HCT116 (cell line): ENCODE measurements at regions not wholly inside any gene's neighbourhood (a gene's known extent, or its start where the extent isn't known, plus 50 kb on each side); places are given as distances from the start of the nearest gene placed in this dataset.

Experiments used
- ATAC-seq: fragments of 200-7000 bp; cut with Tn5 transposase; 2 replicates; pipeline ENCODE4 v1.9.1; 2020; ENCODE audit warnings: mild to moderate bottlenecking, moderate library complexity
- BruUV-seq: library from RNA; stranded (reverse); fragments of 400-500 nt; replicated peaks from 2 replicates; lab custom pipeline; 2021; lab: Mats Ljungman, UMichigan
- CTCF ChIA-PET: fragments of 300-600 bp; sonication (Branson Sonifier 250); formaldehyde crosslinking; loops from one replicate; lab custom pipeline; 2021; ENCODE audit warnings: antibody characterized with exemption; lab: Charles Lee
- POLR2A ChIA-PET: fragments of 300-600, 350-600 bp; sonication (Branson Sonifier 250); formaldehyde crosslinking; loops from one replicate; lab custom pipeline; 2021; ENCODE audit warnings: antibody characterized with exemption; lab: Charles Lee
- RAD21 ChIA-PET, 2 experiments: fragments of 300-600 bp; sonication (Branson Sonifier 250); formaldehyde crosslinking; loops; one replicate each; lab custom pipeline; 2023; ENCODE audit warnings: low total read pairs in 2 of 2; ENCODE audit not compliant: uncharacterized antibody in 2 of 2, unreplicated experiment in 2 of 2, low non-redundant PET in 1 of 2; lab: Charles Lee
- DNase-seq: peaks from one replicate; pipeline ENCODE4 v3.0.0-alpha.2; 2010; ENCODE audit warnings: low read depth, low spot score
- H2AFZ ChIP-seq: fragments of 200-600 bp; shearing (Covaris generic), sonication (generic); 2 replicates; pipeline ENCODE4 v1.6.1; 2017; ENCODE audit warnings: low read depth, mixed run types, mixed read lengths, antibody characterized with exemption, low read length; ENCODE audit not compliant: poor library complexity, severe bottlenecking
- H3K27ac ChIP-seq: 2 replicates; pipeline ENCODE4 v1.5.1; 2012; ENCODE audit warnings: low read depth, low read length
- H3K27me3 ChIP-seq: fragments of 200-600 bp; sonication (generic); 2 replicates; pipeline ENCODE4 v1.6.1; 2016; ENCODE audit warnings: mixed run types, low read length, mixed read lengths; ENCODE audit not compliant: insufficient read depth
- H3K36me3 ChIP-seq, 2 experiments: fragments of 200-500 bp in 1 of 2; fragments of 200-600 bp in 1 of 2; sonication (Bioruptor generic) in 1 of 2; sonication (generic) in 1 of 2; 2 replicates each; pipeline versions ENCODE4 v1.5.1 to v1.6.1; 2014 to 2016; ENCODE audit warnings: low read length in 2 of 2, inconsistent platforms in 1 of 2, mixed read lengths in 1 of 2, mixed run types in 1 of 2; ENCODE audit not compliant: insufficient read depth in 2 of 2, control insufficient read depth in 1 of 2
- H3K4me1 ChIP-seq, 2 experiments: fragments of 200-600 bp in 1 of 2; sonication (generic) in 1 of 2; 2 replicates each; pipeline versions ENCODE4 v1.5.1 to v1.6.1; 2012 to 2017; ENCODE audit warnings: low read length in 2 of 2, inconsistent platforms in 1 of 2, mild to moderate bottlenecking in 1 of 2, mixed read lengths in 1 of 2, mixed run types in 1 of 2, moderate library complexity in 1 of 2; ENCODE audit not compliant: insufficient read depth in 2 of 2, control insufficient read depth in 1 of 2
- H3K4me2 ChIP-seq: fragments of 200-600 bp; sonication (generic); 2 replicates; pipeline ENCODE4 v1.6.1; 2017; ENCODE audit warnings: mixed run types, low read length, mixed read lengths
- H3K4me3 ChIP-seq, 2 experiments: fragments of 200-600 bp in 1 of 2; sonication (generic) in 1 of 2; replicated peaks in 1 of 2; 2 replicates each; pipeline ENCODE4 v1.5.1; 2011 to 2016; ENCODE audit warnings: low read length in 2 of 2, control low read depth in 1 of 2, low read depth in 1 of 2, mild to moderate bottlenecking in 1 of 2, mixed read lengths in 1 of 2, mixed run types in 1 of 2
- H3K79me2 ChIP-seq: fragments of 200-600 bp; sonication (generic); 2 replicates; pipeline ENCODE4 v1.6.1; 2017; ENCODE audit warnings: mild to moderate bottlenecking, mixed run types, low read length, moderate library complexity, mixed read lengths; ENCODE audit not compliant: insufficient read depth
- H3K9ac ChIP-seq: fragments of 200-600 bp; sonication (generic); 2 replicates; pipeline ENCODE4 v1.6.1; 2016; ENCODE audit warnings: low read length, mixed read lengths
- H3K9me2 ChIP-seq: fragments of 200-600 bp; sonication (generic), shearing (Covaris generic); 2 replicates; pipeline ENCODE4 v1.6.1; 2017; ENCODE audit warnings: mixed run types, mild to moderate bottlenecking, moderate library complexity; ENCODE audit not compliant: insufficient read depth
- H3K9me3 ChIP-seq, 2 experiments: fragments of 200-500 bp in 1 of 2; fragments of 200-600 bp in 1 of 2; sonication (Bioruptor generic) in 1 of 2; sonication (generic) in 1 of 2; 2 replicates each; pipeline ENCODE4 v1.6.1; 2014 to 2017; ENCODE audit warnings: low read length in 2 of 2, mixed read lengths in 2 of 2, inconsistent platforms in 1 of 2, low read depth in 1 of 2, mild to moderate bottlenecking in 1 of 2, mixed run types in 1 of 2, moderate library complexity in 1 of 2; ENCODE audit not compliant: control insufficient read depth in 1 of 2, insufficient read depth in 1 of 2
- H4K20me1 ChIP-seq: fragments of 200-600 bp; sonication (generic), shearing (Covaris generic); 2 replicates; pipeline ENCODE4 v1.6.1; 2017; ENCODE audit warnings: mixed run types, mild to moderate bottlenecking, moderate library complexity; ENCODE audit not compliant: insufficient read depth
- CBX3 ChIP-seq: IDR thresholded peaks from 2 replicates; pipeline ENCODE4 v1.6.1; 2012; ENCODE audit warnings: low read depth
- EGR1 ChIP-seq: IDR thresholded peaks from 2 replicates; pipeline ENCODE4 v1.6.1; 2012; ENCODE audit warnings: low read depth
- EZH2 ChIP-seq: fragments of 200-600 bp; sonication (generic); IDR thresholded peaks from 2 replicates; pipeline ENCODE4 v1.6.1; 2017; ENCODE audit warnings: antibody characterized with exemption, mixed run types
- EZH2phosphoT487 ChIP-seq: fragments of 200-600 bp; IDR thresholded peaks from 2 replicates; pipeline ENCODE4 v1.6.1; 2018; ENCODE audit warnings: antibody characterized with exemption, borderline replicate concordance
- JUND ChIP-seq: IDR thresholded peaks from 2 replicates; pipeline ENCODE4 v1.6.1; 2012
- MAX ChIP-seq: IDR thresholded peaks from 2 replicates; pipeline ENCODE4 v1.6.1; 2012
- REST ChIP-seq: IDR thresholded peaks from 2 replicates; pipeline ENCODE4 v1.6.1; 2012; ENCODE audit warnings: low read depth
- SRF ChIP-seq: IDR thresholded peaks from 2 replicates; pipeline ENCODE4 v1.6.1; 2012; ENCODE audit warnings: low read depth
- ZBTB33 ChIP-seq: IDR thresholded peaks from 2 replicates; pipeline ENCODE4 v1.6.1; 2011; ENCODE audit warnings: mild to moderate bottlenecking, low read length, moderate library complexity; ENCODE audit not compliant: insufficient replicate concordance; ENCODE audit errors: extremely low read depth
- intact Hi-C: fragments of 100-400 bp; cut with micrococcal nuclease; formaldehyde crosslinking; loops from 2 replicates; pipeline ENCODE4 v1.10.0; 2022

DNA sequence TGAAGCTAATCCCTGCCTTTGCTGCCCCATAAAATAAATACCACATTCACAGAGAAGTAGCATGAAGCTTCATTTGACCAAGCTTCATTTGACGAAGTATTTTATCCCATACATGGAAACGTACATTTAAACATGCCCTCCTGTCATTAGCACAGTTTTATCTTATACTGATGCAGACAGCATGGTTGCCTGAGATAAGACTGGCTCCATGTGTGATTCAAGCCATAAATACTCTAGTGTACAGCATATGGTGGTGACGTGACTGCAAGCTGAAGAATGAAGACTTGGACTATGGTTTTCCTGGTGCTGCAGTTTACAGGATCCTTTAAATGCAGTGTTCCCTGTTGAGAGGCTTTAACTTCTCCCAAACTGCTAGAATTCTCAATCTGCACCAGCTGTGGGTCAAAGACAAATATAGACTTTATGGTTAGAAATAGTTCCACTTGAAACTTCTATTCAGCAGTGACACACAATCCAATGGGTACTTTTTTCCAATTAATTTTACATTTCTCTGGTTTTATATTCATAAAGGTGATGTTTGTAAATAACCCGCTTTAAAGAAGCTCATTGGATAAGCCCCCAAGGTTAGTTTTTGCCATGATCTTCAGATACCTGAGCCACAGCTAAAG lies 64.9 kb downstream of the CYB561 start:
- no peak for ATAC-seq
- no peak for DNase-seq
- Histone ChIP-seq H2AFZ (no peak overlapping the region), H4K20me1 (no peaks in the 10 kb centered on the region), H3K4me3 (no peak overlapping the region), H3K9me3 (no peaks in the 10 kb centered on the region; a peak in 1 of 4 replicates), H3K27me3 (no peaks in the 10 kb centered on the region), H3K4me1 (peaks cover 0 to 11% of the 10 kb centered on the region in 2 experiments; a peak in 2 of 4 replicates), H3K27ac (no peak overlapping the region), H3K36me3 (no peaks in the 10 kb centered on the region), H3K9me2 (no peaks in the 10 kb centered on the region), H3K9ac (no peak overlapping the region), H3K4me2 (no peak overlapping the region), H3K79me2 (no peaks in the 10 kb centered on the region)
- TF ChIP-seq EZH2phosphoT487 (no peak), REST (no peak), JUND (no peak)
- intact Hi-C loops = no loop called here
- POLR2A ChIA-PET = no interaction called here
- no TSS peak for BruUV-seq
- CTCF ChIA-PET = interaction anchor here (1.0 to 2.2 kb wide), 3 partner anchors 25 to 386 kb away, joined by 3 to 7 read pairs (median 4); no protein-coding TSS in a partner anchor
- RAD21 ChIA-PET = no interaction called here

GRCh38 chr17:63382136-63382535 lies 64.0 kb downstream of the CYB561 start:
- ChIA-PET CTCF (interaction anchor here (1.2 to 2.2 kb wide), 2 partner anchors 24 to 387 kb away, joined by 4 to 7 read pairs; no protein-coding TSS in a partner anchor), RAD21 (no interaction called here), POLR2A (no interaction called here)
- Histone ChIP-seq H3K9ac (no peak overlapping the region), H3K27me3 (no peaks in the 10 kb centered on the region), H3K79me2 (no peaks in the 10 kb centered on the region), H3K9me2 (no peaks in the 10 kb centered on the region), H3K4me2 (no peak overlapping the region), H4K20me1 (no peaks in the 10 kb centered on the region), H2AFZ (no peak overlapping the region), H3K4me1 (peaks cover 0 to 11% of the 10 kb centered on the region in 2 experiments; a peak in 2 of 4 replicates), H3K4me3 (no peak overlapping the region), H3K36me3 (no peaks in the 10 kb centered on the region), H3K9me3 (no peaks in the 10 kb centered on the region; a peak in 1 of 4 replicates), H3K27ac (no peak overlapping the region)
- no TSS peak for BruUV-seq
- ATAC-seq (no peak), DNase-seq (no peak)
- intact Hi-C loops = no loop called here
- TF ChIP-seq MAX (no peak), ZBTB33 (no peak), EZH2 (no peak), REST (no peak), CBX3 (no peak), EGR1 (no peak), SRF (no peak)
